Astrocyte (in vitro differentiated cells and primary cell): ENCODE measurements at regions not wholly inside any gene's neighbourhood (a gene's known extent, or its start where the extent isn't known, plus 50 kb on each side); places are given as distances from the start of the nearest gene placed in this dataset.

ENCODE experiments used
- CTCF ChIP-seq: IDR thresholded peaks from 2 replicates; pipeline ENCODE4 v1.5.1; 2011; ENCODE audit warnings: low read depth, mild to moderate bottlenecking, inconsistent platforms, low read length, moderate library complexity; ENCODE audit not compliant: insufficient read depth
- EZH2 ChIP-seq: IDR thresholded peaks from 2 replicates; pipeline ENCODE4 v1.6.1; 2012; ENCODE audit warnings: mild to moderate bottlenecking, low read length, inconsistent platforms; ENCODE audit not compliant: insufficient read depth

GRCh38 chr10:20668985-20669384 is 228.1 kb downstream of the NEBL start:
- TF ChIP-seq CTCF (no peak), EZH2 (no peak)
